ENCODE measurements at regions not wholly inside any gene's neighbourhood (a gene's known extent, or its start where the extent isn't known, plus 50 kb on each side); places are given as distances from the start of the nearest gene placed in this dataset.
"Not testable (repeated sequence)": the region's sequence is repeated elsewhere in the genome, so short reads cannot be mapped to it uniquely, and the experiment has no call there.

GRCh38 chr11:89575846-89576245 lies 84.7 kb upstream of the NOX4 start:
- POLR2A ChIA-PET (ENCODE audit: partially characterized antibody); H3K27ac ChIP-seq (ENCODE audit: low read depth, low read length); H3K27ac Mint-ChIP-seq; DNase-seq; H3K4me3 Mint-ChIP-seq; H3K27me3 Mint-ChIP-seq; H3K4me1 Mint-ChIP-seq; H3K36me3 ChIP-seq (ENCODE audit: insufficient read depth, low read length); H3K36me3 Mint-ChIP-seq; H3K9me3 Mint-ChIP-seq; intact Hi-C loops (cut with micrococcal nuclease); CTCF ChIA-PET (ENCODE audit: partially characterized antibody); H3K4me1 ChIP-seq (ENCODE audit: insufficient read depth, low read length); H3K27me3 ChIP-seq (ENCODE audit: insufficient read depth, low read length); H3K9me3 ChIP-seq (ENCODE audit: control insufficient read depth in 1 of 2, low read length in 2 of 2); H3K4me3 ChIP-seq (ENCODE audit: low read length in 2 of 2): not testable (repeated sequence)

- H3K27me3 Mint-ChIP-seq; H3K27ac ChIP-seq (ENCODE audit: low read depth, low read length); H3K9me3 Mint-ChIP-seq; H3K4me1 Mint-ChIP-seq; H3K4me1 ChIP-seq (ENCODE audit: insufficient read depth, low read length); POLR2A ChIA-PET (ENCODE audit: partially characterized antibody); CTCF ChIA-PET (ENCODE audit: partially characterized antibody); H3K27me3 ChIP-seq (ENCODE audit: insufficient read depth, low read length); H3K4me3 Mint-ChIP-seq; H3K4me3 ChIP-seq (ENCODE audit: low read length in 2 of 2); H3K27ac Mint-ChIP-seq; H3K9me3 ChIP-seq (ENCODE audit: control insufficient read depth in 1 of 2, low read length in 2 of 2); H3K36me3 Mint-ChIP-seq; intact Hi-C loops (cut with micrococcal nuclease); DNase-seq; H3K36me3 ChIP-seq (ENCODE audit: insufficient read depth, low read length): not testable (repeated sequence)
Observed at GRCh38 chr11:89577428-89577827, 86.3 kb upstream of the NOX4 start.

DNA sequence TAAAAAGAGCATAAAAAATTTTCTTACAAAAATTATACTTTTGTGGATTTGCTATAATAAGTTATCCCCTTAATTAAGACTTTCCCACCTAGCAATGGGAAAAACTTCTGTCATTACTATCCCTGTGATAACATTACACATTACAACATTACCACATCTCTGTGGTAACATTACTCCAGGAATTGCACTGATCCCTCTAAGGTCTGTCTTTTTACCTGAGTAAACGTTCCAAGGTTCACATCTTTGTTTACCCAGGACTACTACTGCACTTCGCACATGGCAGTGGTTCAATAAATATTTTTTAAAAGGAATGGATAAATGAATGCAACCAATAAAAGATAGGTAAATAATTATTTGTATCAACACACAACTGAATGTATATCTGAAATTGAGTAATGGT lies 92.4 kb upstream of the NOX4 start:
- Histone ChIP-seq H3K4me3 (ENCODE audit: low read length in 2 of 2) (no peak overlapping the region), H3K4me1 (ENCODE audit: insufficient read depth, low read length) (no peaks in the 10 kb centered on the region), H3K36me3 (ENCODE audit: insufficient read depth, low read length) (no peaks in the 10 kb centered on the region), H3K27me3 (ENCODE audit: insufficient read depth, low read length) (no peaks in the 10 kb centered on the region), H3K9me3 (ENCODE audit: control insufficient read depth in 1 of 2, low read length in 2 of 2) (no peaks in the 10 kb centered on the region), H3K27ac (ENCODE audit: low read depth, low read length) (no peak overlapping the region)
- Mint-ChIP-seq H3K27ac (no peak overlapping the region), H3K36me3 (no peaks in the 10 kb centered on the region), H3K9me3 (peaks cover 0 to 2% (median 0%) of the 10 kb centered on the region in 8 donors), H3K27me3 (peaks cover 0 to 1% of the 10 kb centered on the region in 2 donors), H3K4me1 (no peaks in the 10 kb centered on the region), H3K4me3 (no peak overlapping the region)
- DNase-seq = no peak
- intact Hi-C loops (cut with micrococcal nuclease) = no loop called here
- CTCF ChIA-PET (ENCODE audit: partially characterized antibody) = no interaction called here
- POLR2A ChIA-PET (ENCODE audit: partially characterized antibody) = no interaction called here

- H3K27me3 Mint-ChIP-seq; intact Hi-C loops (cut with micrococcal nuclease); POLR2A ChIA-PET (ENCODE audit: partially characterized antibody); H3K9me3 ChIP-seq (ENCODE audit: control insufficient read depth in 1 of 2, low read length in 2 of 2); H3K36me3 ChIP-seq (ENCODE audit: insufficient read depth, low read length); CTCF ChIA-PET (ENCODE audit: partially characterized antibody); H3K27ac Mint-ChIP-seq; H3K4me1 ChIP-seq (ENCODE audit: insufficient read depth, low read length); H3K4me1 Mint-ChIP-seq; H3K4me3 ChIP-seq (ENCODE audit: low read length in 2 of 2); H3K9me3 Mint-ChIP-seq; H3K4me3 Mint-ChIP-seq; H3K27ac ChIP-seq (ENCODE audit: low read depth, low read length); DNase-seq; H3K27me3 ChIP-seq (ENCODE audit: insufficient read depth, low read length); H3K36me3 Mint-ChIP-seq: not testable (repeated sequence)
Observed at GRCh38 chr11:89585046-89585445, 93.9 kb upstream of the NOX4 start.

DNA sequence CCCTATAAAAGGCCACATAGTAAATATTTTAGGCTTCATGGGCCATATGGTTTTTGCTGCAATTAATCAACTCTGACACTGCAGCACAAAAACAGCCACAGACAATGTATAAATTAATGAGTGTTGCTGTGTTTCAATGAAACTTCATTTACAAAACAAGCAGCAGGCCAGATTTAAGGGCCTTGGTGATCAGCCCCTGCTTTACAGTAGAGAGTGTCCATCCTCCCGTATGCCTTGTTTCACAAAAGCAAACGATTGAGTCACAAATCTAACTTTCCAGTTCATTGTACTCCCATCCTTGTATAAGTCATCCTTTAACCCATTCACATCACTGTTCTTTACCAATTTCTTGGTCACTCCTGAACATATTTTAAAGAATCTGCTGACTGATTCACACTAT lies 94.3 kb upstream of the NOX4 start:
- H3K36me3 Mint-ChIP-seq; intact Hi-C loops (cut with micrococcal nuclease); H3K27me3 Mint-ChIP-seq; DNase-seq; H3K27ac Mint-ChIP-seq; H3K9me3 Mint-ChIP-seq; H3K36me3 ChIP-seq (ENCODE audit: insufficient read depth, low read length); H3K4me1 Mint-ChIP-seq; CTCF ChIA-PET (ENCODE audit: partially characterized antibody); H3K27ac ChIP-seq (ENCODE audit: low read depth, low read length); H3K9me3 ChIP-seq (ENCODE audit: control insufficient read depth in 1 of 2, low read length in 2 of 2); H3K4me1 ChIP-seq (ENCODE audit: insufficient read depth, low read length); H3K4me3 ChIP-seq (ENCODE audit: low read length in 2 of 2); POLR2A ChIA-PET (ENCODE audit: partially characterized antibody); H3K4me3 Mint-ChIP-seq; H3K27me3 ChIP-seq (ENCODE audit: insufficient read depth, low read length): not testable (repeated sequence)

DNA sequence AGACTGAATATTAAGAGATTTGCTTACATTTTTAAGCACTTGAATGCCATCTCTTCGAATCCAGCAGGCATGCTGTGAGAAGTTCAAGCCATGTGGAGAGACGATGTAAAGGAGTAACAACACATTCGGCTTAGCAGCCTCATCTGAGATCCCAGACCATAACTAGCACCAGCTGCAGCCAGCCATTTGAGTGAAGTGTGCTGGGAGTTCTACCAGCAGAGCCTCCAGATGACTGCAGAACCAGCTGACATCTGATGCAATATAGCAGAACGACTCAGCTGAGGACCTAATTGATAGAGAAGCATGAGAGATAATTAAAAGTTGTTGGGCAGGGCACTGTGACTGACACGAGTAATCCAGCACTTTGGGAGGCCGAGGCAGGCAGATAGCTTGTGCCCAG lies 98.2 kb upstream of the NOX4 start:
- H3K27me3 Mint-ChIP-seq; H3K4me3 Mint-ChIP-seq; H3K27ac Mint-ChIP-seq; H3K4me3 ChIP-seq (ENCODE audit: low read length in 2 of 2); H3K36me3 Mint-ChIP-seq; H3K9me3 Mint-ChIP-seq; H3K27ac ChIP-seq (ENCODE audit: low read depth, low read length); H3K27me3 ChIP-seq (ENCODE audit: insufficient read depth, low read length); DNase-seq; H3K9me3 ChIP-seq (ENCODE audit: control insufficient read depth in 1 of 2, low read length in 2 of 2); H3K36me3 ChIP-seq (ENCODE audit: insufficient read depth, low read length); H3K4me1 ChIP-seq (ENCODE audit: insufficient read depth, low read length); CTCF ChIA-PET (ENCODE audit: partially characterized antibody); intact Hi-C loops (cut with micrococcal nuclease); H3K4me1 Mint-ChIP-seq; POLR2A ChIA-PET (ENCODE audit: partially characterized antibody): not testable (repeated sequence)

GRCh38 chr11:89590008-89590632 lies 98.9 kb upstream of the NOX4 start:
- H3K27me3 ChIP-seq (ENCODE audit: insufficient read depth, low read length); H3K4me3 ChIP-seq (ENCODE audit: low read length in 2 of 2); H3K9me3 Mint-ChIP-seq; H3K36me3 Mint-ChIP-seq; H3K4me1 ChIP-seq (ENCODE audit: insufficient read depth, low read length); H3K4me1 Mint-ChIP-seq; H3K27ac Mint-ChIP-seq; intact Hi-C loops (cut with micrococcal nuclease); H3K27me3 Mint-ChIP-seq; H3K36me3 ChIP-seq (ENCODE audit: insufficient read depth, low read length); H3K9me3 ChIP-seq (ENCODE audit: control insufficient read depth in 1 of 2, low read length in 2 of 2); H3K4me3 Mint-ChIP-seq; CTCF ChIA-PET (ENCODE audit: partially characterized antibody); DNase-seq; POLR2A ChIA-PET (ENCODE audit: partially characterized antibody); H3K27ac ChIP-seq (ENCODE audit: low read depth, low read length): not testable (repeated sequence)

DNA sequence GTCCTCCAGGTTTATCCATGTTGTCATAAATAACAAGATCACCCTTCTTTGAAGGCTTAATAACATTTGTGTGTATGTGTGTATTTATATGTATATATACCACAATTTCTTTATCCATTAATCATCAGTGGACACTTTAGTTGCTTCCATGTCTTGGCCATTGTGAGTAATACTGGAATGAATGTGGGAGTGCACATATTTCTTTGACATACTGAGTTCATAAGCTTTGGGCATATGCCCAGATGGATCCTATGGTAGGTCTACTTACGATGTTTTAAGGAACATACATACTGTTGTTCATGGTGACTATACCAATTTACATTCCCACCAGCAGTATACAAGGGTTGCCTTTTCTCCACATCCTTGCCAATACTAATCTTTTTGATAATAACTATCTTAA lies 108.8 kb upstream of the TRIM77 start:
- POLR2A ChIA-PET (ENCODE audit: partially characterized antibody); H3K27ac ChIP-seq (ENCODE audit: low read depth, low read length); H3K4me3 ChIP-seq (ENCODE audit: low read length in 2 of 2); H3K9me3 ChIP-seq (ENCODE audit: control insufficient read depth in 1 of 2, low read length in 2 of 2); H3K36me3 ChIP-seq (ENCODE audit: insufficient read depth, low read length); H3K4me1 ChIP-seq (ENCODE audit: insufficient read depth, low read length); intact Hi-C loops (cut with micrococcal nuclease); H3K4me1 Mint-ChIP-seq; H3K27me3 ChIP-seq (ENCODE audit: insufficient read depth, low read length); DNase-seq; H3K36me3 Mint-ChIP-seq; H3K27ac Mint-ChIP-seq; H3K27me3 Mint-ChIP-seq; CTCF ChIA-PET (ENCODE audit: partially characterized antibody); H3K4me3 Mint-ChIP-seq: not testable (repeated sequence)
- H3K9me3 Mint-ChIP-seq = peaks cover 0 to 12% (median 4%) of the 10 kb centered on the region in 8 donors

Data from CD4-positive, alpha-beta memory T cell (primary cell).